ENCODE measurements at regions not wholly inside any gene's neighbourhood (a gene's known extent, or its start where the extent isn't known, plus 50 kb on each side); places are given as distances from the start of the nearest gene placed in this dataset.

DNA sequence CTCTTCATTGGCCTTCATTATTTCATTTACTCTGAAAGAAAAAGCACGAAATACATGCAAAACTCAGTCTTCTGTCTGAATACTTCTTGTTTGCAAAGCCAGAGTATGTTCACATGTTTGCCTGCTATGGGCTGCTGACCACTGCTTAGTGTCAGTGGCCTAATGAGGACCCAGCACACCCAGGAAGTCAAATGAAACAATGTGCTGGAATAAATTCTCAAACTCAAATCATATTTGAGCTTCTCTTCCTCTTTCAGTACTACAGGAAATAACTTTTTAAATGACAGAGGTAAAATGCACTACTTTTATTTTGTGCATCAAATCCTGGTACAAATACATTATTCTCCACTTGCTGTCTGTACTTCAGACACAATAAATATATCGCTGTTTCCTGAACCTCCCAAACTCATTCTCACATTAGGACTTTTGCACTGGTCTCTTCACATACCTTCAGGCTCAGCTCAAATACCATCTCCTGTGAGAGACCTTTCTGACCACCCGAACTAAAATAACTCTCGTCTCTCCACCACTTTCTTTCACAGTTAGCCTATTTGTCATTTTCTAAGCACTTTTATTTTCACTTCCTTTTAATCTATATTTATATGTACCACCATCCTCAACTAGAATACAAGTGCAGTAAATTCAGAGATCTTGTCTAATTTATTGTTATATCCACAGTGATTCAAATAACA is 176.8 kb downstream of the TUSC7 start:
- TF ChIP-seq CTCF (IDR thresholded peaks at IDR 0.05) (no peak), POLR2A (IDR thresholded peaks at IDR 0.05) (no peak)

Measured in thyroid gland (tissue), 4 donors.